Omental fat pad (tissue), 3 donors: ENCODE measurements at regions not wholly inside any gene's neighbourhood (a gene's known extent, or its start where the extent isn't known, plus 50 kb on each side); places are given as distances from the start of the nearest gene placed in this dataset.
A peak's percentile ranks its signal among the peaks of the same experiment; 100 is the strongest.

Experiments used
- ATAC-seq: fragments of 150-250 bp; one replicate; pipeline ENCODE4 v1.9.1; 2016; ENCODE audit warnings: mild to moderate bottlenecking, moderate library complexity; ENCODE audit not compliant: low FRiP score
- DNase-seq: peaks from one replicate; pipeline ENCODE4 v3.0.0-alpha.2; 2019; ENCODE audit warnings: low spot score
- CTCF ChIP-seq, 3 donors: fragments of 450-650 bp; IDR thresholded peaks; one replicate each; pipeline ENCODE4 v1.5.1; 2016 to 2017; ENCODE audit warnings: antibody characterized with exemption in 3 of 3, mild to moderate bottlenecking in 3 of 3, moderate library complexity in 2 of 3

DNA sequence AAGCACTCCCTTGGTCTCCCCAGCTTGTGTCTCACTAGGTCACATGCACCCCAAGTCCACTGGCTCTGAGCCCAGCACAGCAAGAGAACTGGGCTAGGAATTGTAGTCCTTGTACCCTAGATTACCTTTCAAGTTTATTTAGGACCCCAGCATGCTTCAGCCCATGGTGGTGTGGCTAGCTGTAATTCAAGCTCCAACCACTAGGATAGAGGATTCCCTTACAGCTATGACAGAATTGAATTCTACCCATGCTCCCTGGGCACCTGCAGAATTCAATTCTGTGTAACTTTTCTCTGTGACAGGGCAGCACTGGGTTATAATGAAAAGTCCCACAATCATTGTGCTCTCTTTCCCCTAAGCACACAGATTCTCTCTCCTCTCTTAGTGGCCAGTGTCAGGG lies 253.8 kb upstream of the DMD start:
- no peak for TF ChIP-seq CTCF (IDR thresholded peaks at IDR 0.05)
- no peak for ATAC-seq
- DNase-seq = no peak

DNA sequence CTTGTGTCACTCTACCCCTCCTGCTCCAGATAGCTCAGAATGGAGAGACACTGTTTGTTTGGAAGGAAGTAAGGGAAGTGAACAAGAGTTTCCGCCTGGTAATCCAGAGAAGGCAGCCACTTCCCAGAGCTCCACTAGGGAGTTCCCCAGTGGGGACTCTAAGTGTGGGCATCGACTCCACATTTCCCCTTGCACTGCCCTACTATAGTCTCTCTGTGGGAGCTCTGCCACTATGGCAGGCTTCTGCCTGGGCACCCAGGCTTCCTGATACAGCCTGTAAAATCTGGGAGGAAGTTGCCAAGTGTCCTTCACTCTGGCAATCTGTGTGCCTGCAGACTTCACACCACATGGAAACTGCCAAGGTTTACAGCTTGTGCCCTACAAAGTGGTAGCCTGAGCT lies 245.8 kb upstream of the DMD start:
- ATAC-seq (no peak), DNase-seq (no peak)
- no peak for TF ChIP-seq CTCF (IDR thresholded peaks at IDR 0.05)

GRCh38 chrX:33447285-33447684 lies 235.9 kb upstream of the DMD start:
- DNase-seq = no peak
- ATAC-seq = no peak
- no peak for TF ChIP-seq CTCF (IDR thresholded peaks at IDR 0.05)

DNA sequence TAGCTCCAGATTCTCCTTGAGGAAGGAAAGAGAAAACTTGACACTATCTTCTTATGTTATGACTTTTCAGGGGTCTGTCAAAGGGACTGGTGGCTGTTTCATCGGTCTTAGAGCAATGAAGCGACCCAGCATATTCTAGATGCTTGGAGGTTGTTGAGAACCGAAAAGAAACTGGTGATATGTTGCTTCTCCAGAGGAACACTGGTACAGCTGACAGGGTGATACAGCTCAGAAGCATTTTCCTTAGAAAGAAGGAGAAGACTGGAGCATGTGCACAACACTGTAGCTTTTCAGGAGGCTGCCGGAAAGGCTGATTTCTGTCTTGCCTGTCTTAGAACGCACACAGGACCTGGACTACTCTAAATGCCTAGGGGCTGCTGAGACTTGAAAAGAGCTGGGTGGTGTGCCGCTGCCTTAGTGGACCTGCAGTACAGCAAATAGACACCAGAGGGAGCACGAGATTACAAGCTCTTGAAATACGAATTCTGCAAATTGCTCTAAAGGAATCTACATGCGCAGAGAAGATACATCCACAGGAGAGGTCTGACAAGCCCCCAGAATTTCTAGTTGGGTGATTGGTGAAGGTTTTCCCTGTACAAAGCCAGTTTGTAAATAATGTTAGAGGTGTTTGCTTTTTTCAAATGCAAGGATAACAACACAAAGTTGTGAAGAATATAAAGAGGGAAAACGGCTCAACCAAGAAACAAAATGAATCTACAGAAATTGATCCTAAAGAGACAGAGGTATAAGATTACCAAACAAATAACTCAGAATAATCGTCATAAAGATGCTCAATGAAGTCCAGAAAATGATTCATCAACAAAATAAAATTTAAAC lies 223.1 kb upstream of the DMD start:
- ATAC-seq (peak; percentile 64), DNase-seq (peak; percentile 66)
- TF ChIP-seq CTCF (IDR thresholded peaks at IDR 0.05) = no peak

GRCh38 chrX:33416273-33416805 lies 205.0 kb upstream of the DMD start:
- TF ChIP-seq CTCF (IDR thresholded peaks at IDR 0.05) = no peak
- DNase-seq = no peak
- ATAC-seq = no peak

DNA sequence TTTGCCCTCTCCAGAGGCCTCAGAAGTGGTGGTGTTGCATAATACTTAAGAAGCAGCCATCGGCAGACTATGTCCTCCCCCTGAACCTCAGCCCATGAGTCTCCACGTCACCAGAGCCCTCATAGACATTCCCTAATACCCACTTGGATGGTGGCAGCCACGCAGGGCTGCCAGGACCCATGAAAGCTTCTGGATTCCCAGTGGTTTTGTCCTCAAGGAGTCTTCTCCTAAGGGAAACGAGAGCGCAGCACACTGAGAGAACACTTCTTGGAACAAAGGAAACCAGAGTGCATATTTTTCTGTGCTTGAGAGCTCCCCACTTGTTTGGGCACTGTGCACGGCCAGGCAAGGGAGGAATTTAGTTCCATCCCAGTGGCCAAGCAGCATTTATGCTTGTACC lies 204.1 kb upstream of the DMD start:
- no peak for TF ChIP-seq CTCF (IDR thresholded peaks at IDR 0.05)
- DNase-seq (no peak), ATAC-seq (no peak)

DNA sequence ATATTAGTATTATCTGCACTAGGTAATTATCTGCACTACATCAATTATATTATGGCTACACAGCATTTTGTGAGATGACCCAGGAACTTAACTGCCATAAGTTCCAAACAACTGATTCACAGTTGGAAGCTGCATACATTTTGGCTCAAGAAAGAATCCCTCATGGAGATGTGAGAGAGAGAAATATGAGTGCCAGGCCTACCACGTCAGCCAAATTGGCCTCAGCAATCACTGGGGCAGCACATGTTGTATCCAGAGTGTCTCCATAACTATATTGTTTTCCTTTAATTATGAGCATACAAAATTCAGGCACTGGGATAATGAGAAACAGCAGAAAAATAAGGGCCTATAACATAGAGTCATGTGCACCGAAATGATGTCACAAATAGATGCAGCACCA lies 174.2 kb upstream of the DMD start:
- TF ChIP-seq CTCF (IDR thresholded peaks at IDR 0.05) = no peak
- ATAC-seq (no peak), DNase-seq (no peak)
